Tibial artery (tissue), 4 donors: ENCODE measurements at regions not wholly inside any gene's neighbourhood (a gene's known extent, or its start where the extent isn't known, plus 50 kb on each side); places are given as distances from the start of the nearest gene placed in this dataset.
"Not testable (repeated sequence)": the region's sequence is repeated elsewhere in the genome, so short reads cannot be mapped to it uniquely, and the experiment has no call there.

ENCODE experiments used
- DNase-seq, 2 donors: peaks; one replicate each; pipeline ENCODE4 v3.0.0-alpha.2; 2019
- H3K27ac ChIP-seq, 2 donors: fragments of 200-600 bp; sonication (generic) in 1 of 2; 1 replicate in 1 of 2; 2 replicates in 1 of 2; pipeline ENCODE4 v1.5.1; 2018 to 2019; ENCODE audit warnings: mild to moderate bottlenecking in 1 of 2
- H3K27me3 ChIP-seq, 2 donors: fragments of 200-600 bp; sonication (generic) in 1 of 2; one replicate each; pipeline versions ENCODE4 v1.5.1 to v1.6.0; 2016 to 2019
- H3K36me3 ChIP-seq, 3 donors: fragments of 200-600 bp; sonication (generic) in 2 of 3; one replicate each; pipeline ENCODE4 v1.5.1; 2016 to 2019; ENCODE audit warnings: mild to moderate bottlenecking in 2 of 3
- H3K4me1 ChIP-seq, 4 donors: fragments of 200-600 bp; sonication (generic) in 2 of 4; 1 replicate in 3 of 4; 2 replicates in 1 of 4; pipeline ENCODE4 v1.5.1; 2016 to 2019
- H3K4me3 ChIP-seq, 2 donors: fragments of 200-600 bp; sonication (generic) in 1 of 2; 1 replicate in 1 of 2; 2 replicates in 1 of 2; pipeline ENCODE4 v1.5.1; 2018 to 2019; ENCODE audit warnings: mild to moderate bottlenecking in 2 of 2
- H3K9me3 ChIP-seq, 3 donors: fragments of 200-600 bp; sonication (generic) in 1 of 3; one replicate each; pipeline ENCODE4 v1.5.1; 2016 to 2019
- CTCF ChIP-seq, 2 experiments: fragments of 200-600 bp in 1 of 2; fragments of 450-650 bp in 1 of 2; IDR thresholded peaks; one replicate each; pipeline ENCODE4 v1.5.1; 2017 to 2019; ENCODE audit warnings: antibody characterized with exemption in 2 of 2, mild to moderate bottlenecking in 1 of 2, moderate library complexity in 1 of 2
- intact Hi-C: fragments of 100-400 bp; cut with DNase I; formaldehyde crosslinking; loops from one replicate; pipeline ENCODE4 v1.15.0; 2023; ENCODE audit warnings: low total_unique reads

- TF ChIP-seq CTCF (IDR thresholded peaks at IDR 0.05): no peak
- H3K4me1 ChIP-seq: peaks cover 0 to 8% (median 6%) of the 10 kb centered on the region in 4 donors
- intact Hi-C loops: no loop called here
- H3K4me3 ChIP-seq: no peak overlapping the region
- no peak for DNase-seq
- H3K27ac ChIP-seq: no peak overlapping the region
- H3K36me3 ChIP-seq: no peaks in the 10 kb centered on the region
- no peaks in the 10 kb centered on the region for H3K9me3 ChIP-seq
- peaks cover 0 to 40% of the 10 kb centered on the region in 2 donors for H3K27me3 ChIP-seq
These were observed 123.0 kb upstream of the HAND1 start for GRCh38 chr5:154601014-154601413.

GRCh38 chr5:154598021-154598420 is 120.0 kb upstream of the HAND1 start:
- intact Hi-C loops: no loop called here
- no peaks in the 10 kb centered on the region for H3K4me1 ChIP-seq
- no peak overlapping the region for H3K27ac ChIP-seq
- H3K4me3 ChIP-seq: no peak overlapping the region
- TF ChIP-seq CTCF (IDR thresholded peaks at IDR 0.05): no peak
- DNase-seq: no peak
- H3K9me3 ChIP-seq: no peaks in the 10 kb centered on the region
- no peaks in the 10 kb centered on the region for H3K36me3 ChIP-seq
- peaks cover 0 to 35% of the 10 kb centered on the region in 2 donors for H3K27me3 ChIP-seq

DNA sequence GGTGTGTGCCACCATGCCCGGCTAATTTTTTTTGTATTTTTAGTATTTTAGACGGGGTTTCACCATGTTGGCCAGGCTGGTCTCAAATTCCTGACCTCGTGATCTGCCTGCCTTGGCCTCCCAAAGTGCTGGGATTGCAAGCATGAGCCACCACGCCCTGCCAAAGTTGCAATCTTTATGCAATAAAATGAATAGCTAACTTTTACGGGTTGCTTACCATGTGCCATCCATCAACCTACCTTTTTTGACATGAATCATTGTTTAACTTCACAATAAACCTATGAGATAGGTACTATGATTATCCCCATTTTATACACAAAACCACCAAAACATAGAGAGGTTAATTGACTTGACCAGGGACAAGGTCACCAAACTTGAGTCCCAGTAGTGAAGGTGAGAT is 118.8 kb upstream of the HAND1 start:
- H3K36me3 ChIP-seq, DNase-seq, H3K9me3 ChIP-seq, H3K4me1 ChIP-seq, intact Hi-C loops, H3K4me3 ChIP-seq, H3K27ac ChIP-seq: not testable (repeated sequence)
- H3K27me3 ChIP-seq: peaks cover 0 to 35% of the 10 kb centered on the region in 2 donors

DNA sequence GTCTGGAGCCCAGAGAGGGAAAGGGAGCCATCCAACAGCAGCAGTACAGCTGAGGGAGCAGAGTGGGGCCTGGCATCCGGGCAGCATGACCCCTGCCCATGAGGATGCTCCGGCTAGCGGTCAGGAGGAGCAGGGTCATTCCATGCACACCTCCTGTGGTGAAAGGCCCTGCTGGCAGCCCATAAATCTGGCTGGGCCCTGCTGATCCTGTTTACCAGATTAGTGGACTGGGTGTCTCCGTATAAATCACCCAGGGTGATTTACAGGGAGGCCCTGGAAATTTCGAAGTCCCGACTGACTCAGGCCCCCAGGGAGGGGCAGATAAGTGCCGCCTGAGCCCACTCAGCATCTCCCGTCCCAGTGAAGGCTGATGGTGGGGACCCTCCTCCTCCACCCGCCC is 117.6 kb upstream of the HAND1 start:
- no peaks in the 10 kb centered on the region for H3K9me3 ChIP-seq
- H3K4me1 ChIP-seq: no peaks in the 10 kb centered on the region
- H3K27me3 ChIP-seq: peaks cover 0 to 31% of the 10 kb centered on the region in 2 donors
- H3K36me3 ChIP-seq: no peaks in the 10 kb centered on the region
- intact Hi-C loops: no loop called here
- no peak for DNase-seq
- H3K27ac ChIP-seq: no peak overlapping the region
- no peak overlapping the region for H3K4me3 ChIP-seq
- no peak for TF ChIP-seq CTCF (IDR thresholded peaks at IDR 0.05)

- no peaks in the 10 kb centered on the region for H3K36me3 ChIP-seq
- no peak overlapping the region for H3K27ac ChIP-seq
- TF ChIP-seq CTCF (IDR thresholded peaks at IDR 0.05): no peak
- H3K4me3 ChIP-seq: no peak overlapping the region
- intact Hi-C loops: no loop called here
- H3K27me3 ChIP-seq: peaks cover 0 to 23% of the 10 kb centered on the region in 2 donors
- no peak for DNase-seq
- H3K4me1 ChIP-seq: no peaks in the 10 kb centered on the region
- no peaks in the 10 kb centered on the region for H3K9me3 ChIP-seq
These were observed 115.8 kb upstream of the HAND1 start for GRCh38 chr5:154593796-154594195.

GRCh38 chr5:154593071-154593470 is 115.0 kb upstream of the HAND1 start:
- intact Hi-C loops: no loop called here
- peaks cover 0 to 19% of the 10 kb centered on the region in 2 donors for H3K27me3 ChIP-seq
- no peak overlapping the region for H3K27ac ChIP-seq
- no peak for TF ChIP-seq CTCF (IDR thresholded peaks at IDR 0.05)
- H3K36me3 ChIP-seq: no peaks in the 10 kb centered on the region
- H3K9me3 ChIP-seq: no peaks in the 10 kb centered on the region
- H3K4me3 ChIP-seq: no peak overlapping the region
- H3K4me1 ChIP-seq: no peaks in the 10 kb centered on the region
- no peak for DNase-seq
